ENCODE measurements at regions not wholly inside any gene's neighbourhood (a gene's known extent, or its start where the extent isn't known, plus 50 kb on each side); places are given as distances from the start of the nearest gene placed in this dataset.

DNA sequence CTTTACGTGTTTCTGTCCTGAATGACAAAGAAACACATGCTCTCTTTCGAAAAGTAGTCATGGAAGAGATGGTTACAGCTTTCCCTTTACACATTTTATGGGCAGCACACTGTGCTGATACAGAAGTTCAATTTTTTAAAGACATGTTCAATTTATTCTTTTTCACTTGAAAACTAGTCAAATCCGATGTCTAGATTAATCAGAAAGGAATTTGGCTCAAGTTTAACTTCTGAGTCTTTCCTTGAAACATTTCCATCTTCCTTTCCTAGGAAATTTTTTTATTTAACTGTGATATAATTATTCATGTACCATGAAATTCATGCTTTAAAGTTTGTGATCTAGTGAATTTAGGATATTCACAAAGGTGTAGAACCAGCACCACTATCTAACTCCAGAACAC lies 360.1 kb downstream of the TNS3 start:
- H3K27me3 ChIP-seq, result no peaks in the 10 kb centered on the region
- no peaks in the 10 kb centered on the region for H3K4me1 ChIP-seq (replicated peaks in 1 of 2)
- H3K9me3 ChIP-seq (replicated peaks in 1 of 3), result no peaks in the 10 kb centered on the region
- H3K27ac ChIP-seq, result no peak overlapping the region
- no peak for DNase-seq
- TF ChIP-seq POLR2A (IDR thresholded peaks at IDR 0.05), result no peak
- TF ChIP-seq, protein P1, sequence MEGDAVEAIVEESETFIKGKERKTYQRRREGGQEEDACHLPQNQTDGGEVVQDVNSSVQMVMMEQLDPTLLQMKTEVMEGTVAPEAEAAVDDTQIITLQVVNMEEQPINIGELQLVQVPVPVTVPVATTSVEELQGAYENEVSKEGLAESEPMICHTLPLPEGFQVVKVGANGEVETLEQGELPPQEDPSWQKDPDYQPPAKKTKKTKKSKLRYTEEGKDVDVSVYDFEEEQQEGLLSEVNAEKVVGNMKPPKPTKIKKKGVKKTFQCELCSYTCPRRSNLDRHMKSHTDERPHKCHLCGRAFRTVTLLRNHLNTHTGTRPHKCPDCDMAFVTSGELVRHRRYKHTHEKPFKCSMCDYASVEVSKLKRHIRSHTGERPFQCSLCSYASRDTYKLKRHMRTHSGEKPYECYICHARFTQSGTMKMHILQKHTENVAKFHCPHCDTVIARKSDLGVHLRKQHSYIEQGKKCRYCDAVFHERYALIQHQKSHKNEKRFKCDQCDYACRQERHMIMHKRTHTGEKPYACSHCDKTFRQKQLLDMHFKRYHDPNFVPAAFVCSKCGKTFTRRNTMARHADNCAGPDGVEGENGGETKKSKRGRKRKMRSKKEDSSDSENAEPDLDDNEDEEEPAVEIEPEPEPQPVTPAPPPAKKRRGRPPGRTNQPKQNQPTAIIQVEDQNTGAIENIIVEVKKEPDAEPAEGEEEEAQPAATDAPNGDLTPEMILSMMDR (IDR thresholded peaks at IDR 0.05), result no peak
- no peaks in the 10 kb centered on the region for H3K36me3 ChIP-seq (replicated peaks in 1 of 2)
- no peak overlapping the region for H3K4me3 ChIP-seq
- intact Hi-C loops (cut with DNase I), result no loop called here
- WGBS, 4 donors, result 64 to 74% (median 67%) methylated on average over 3 of the region's 3 CpGs

DNA sequence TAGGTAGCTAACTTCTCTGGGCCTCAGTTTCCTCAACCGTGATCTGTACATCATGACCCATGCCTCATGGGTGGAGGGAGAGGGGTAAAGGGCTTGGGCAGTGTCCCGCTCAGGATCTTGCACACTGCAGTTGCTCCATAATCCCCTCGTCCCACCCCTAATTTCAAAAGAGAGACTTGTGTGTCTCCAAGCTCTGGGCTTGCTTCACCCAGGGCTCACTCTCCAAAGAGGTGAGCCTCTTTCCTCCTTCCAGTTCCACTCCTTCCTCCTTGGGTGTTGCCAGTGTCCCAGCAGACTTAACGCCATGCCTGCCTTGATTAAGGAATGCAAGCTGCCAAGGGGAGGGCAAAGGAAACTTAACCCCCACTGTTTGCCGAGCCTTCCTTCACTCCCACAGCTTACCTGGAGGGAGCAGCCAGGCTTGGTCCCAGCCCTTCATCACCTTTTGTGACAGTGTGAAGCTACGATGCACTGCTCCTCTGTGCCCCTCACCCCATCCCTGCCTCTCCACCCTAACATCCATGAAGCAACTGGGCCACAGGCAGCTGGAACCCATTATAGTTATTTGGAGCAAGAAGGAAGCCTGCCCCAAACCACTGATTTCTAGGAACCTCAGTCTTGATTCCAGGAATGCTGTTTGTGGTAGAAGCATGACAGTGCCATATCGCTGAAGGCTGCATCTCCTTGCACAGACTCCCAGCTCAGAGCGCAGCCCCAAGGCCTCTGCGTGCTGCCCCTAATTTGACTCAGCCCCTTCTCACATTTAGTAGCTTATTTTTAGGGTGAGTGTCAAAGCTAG lies 363.3 kb downstream of the TNS3 start:
- H3K27me3 ChIP-seq, result no peaks in the 10 kb centered on the region
- peaks cover 0 to 4% of the 10 kb centered on the region in 2 donors for H3K4me1 ChIP-seq (replicated peaks in 1 of 2)
- no peak overlapping the region for H3K4me3 ChIP-seq
- WGBS, 4 donors, result 80 to 84% (median 81%) methylated on average over 8 to 9 of the region's 9 CpGs
- no peaks in the 10 kb centered on the region for H3K36me3 ChIP-seq (replicated peaks in 1 of 2)
- no peak for DNase-seq
- TF ChIP-seq, protein P1 (IDR thresholded peaks at IDR 0.05), result no peak
- no peak for TF ChIP-seq POLR2A (IDR thresholded peaks at IDR 0.05)
- H3K9me3 ChIP-seq (replicated peaks in 1 of 3), result no peaks in the 10 kb centered on the region
- no peak overlapping the region for H3K27ac ChIP-seq
- intact Hi-C loops (cut with DNase I), result no loop called here

DNA sequence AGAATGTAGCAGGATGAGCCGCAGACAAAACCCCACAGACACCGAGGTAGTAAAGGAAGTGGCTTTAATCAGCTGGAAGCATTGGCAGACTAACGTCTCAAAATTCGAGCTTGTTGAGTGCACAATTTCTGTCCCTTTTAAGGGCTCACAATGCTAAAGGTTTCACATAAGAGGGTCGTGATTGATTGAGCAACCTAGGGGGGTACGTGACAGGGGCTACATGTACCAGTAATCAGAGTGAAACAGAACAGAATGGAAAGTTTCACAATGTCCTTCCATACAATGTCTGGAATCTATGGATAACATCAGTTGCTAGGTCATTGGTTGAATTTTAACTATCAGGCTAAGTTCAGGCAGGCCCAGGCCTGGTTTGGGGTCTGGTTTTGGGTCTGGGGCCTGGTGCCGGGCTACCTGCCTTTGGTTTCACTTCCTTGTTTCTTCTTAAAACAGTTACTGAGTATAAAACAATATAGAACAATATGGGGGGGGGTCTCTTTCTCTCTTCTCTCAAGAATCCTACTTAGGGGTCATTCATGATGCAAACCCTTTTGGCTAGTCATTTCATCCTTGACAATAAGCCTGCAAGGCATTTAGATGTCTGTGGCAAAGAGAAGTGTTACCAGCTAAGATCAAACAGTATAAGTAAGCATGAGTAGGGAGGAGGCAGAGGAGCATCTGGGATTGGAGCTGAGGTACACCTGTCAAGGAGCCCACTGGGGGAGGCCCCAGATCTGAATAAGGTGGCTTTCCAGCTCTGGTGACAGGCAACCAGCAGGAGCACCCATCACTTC lies 364.1 kb downstream of the TNS3 start:
- H3K27ac ChIP-seq, result no peak overlapping the region
- H3K9me3 ChIP-seq (replicated peaks in 1 of 3), result no peaks in the 10 kb centered on the region
- DNase-seq, result no peak
- H3K4me3 ChIP-seq, result no peak overlapping the region
- intact Hi-C loops (cut with DNase I), result no loop called here
- no peaks in the 10 kb centered on the region for H3K27me3 ChIP-seq
- peaks cover 0 to 4% of the 10 kb centered on the region in 2 donors for H3K4me1 ChIP-seq (replicated peaks in 1 of 2)
- 69 to 81% (median 77%) methylated on average over 7 of the region's 7 CpGs for WGBS, 4 donors
- no peak for TF ChIP-seq POLR2A (IDR thresholded peaks at IDR 0.05)
- TF ChIP-seq, protein P1 (IDR thresholded peaks at IDR 0.05), result no peak
- H3K36me3 ChIP-seq (replicated peaks in 1 of 2), result no peaks in the 10 kb centered on the region

DNA sequence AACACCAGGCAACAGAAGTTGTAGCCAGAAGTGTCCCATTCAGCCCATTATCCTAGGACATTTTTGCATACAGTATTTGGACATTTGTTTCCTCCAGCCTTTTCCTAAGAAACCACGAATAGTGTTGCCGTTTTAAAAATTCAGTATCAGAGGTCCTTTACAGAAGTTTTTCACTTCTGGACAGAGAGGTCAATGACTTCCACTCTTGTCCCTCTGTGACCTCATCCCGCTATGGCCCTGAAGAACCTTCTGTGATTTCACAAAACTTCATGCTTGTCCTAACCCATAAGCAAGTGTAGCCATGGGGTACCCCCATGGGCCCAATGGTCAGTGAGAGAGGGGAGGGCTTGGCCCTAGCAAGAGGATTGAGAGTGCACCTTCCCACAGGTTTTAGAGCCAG lies 364.8 kb downstream of the TNS3 start:
- H3K36me3 ChIP-seq (replicated peaks in 1 of 2), result no peaks in the 10 kb centered on the region
- no peaks in the 10 kb centered on the region for H3K27me3 ChIP-seq
- intact Hi-C loops (cut with DNase I), result no loop called here
- 58 to 77% (median 68%) methylated on average over 3 of the region's 3 CpGs for WGBS, 4 donors
- H3K9me3 ChIP-seq (replicated peaks in 1 of 3), result no peaks in the 10 kb centered on the region
- TF ChIP-seq, protein P1 (IDR thresholded peaks at IDR 0.05), result no peak
- TF ChIP-seq POLR2A (IDR thresholded peaks at IDR 0.05), result no peak
- peaks cover 0 to 4% of the 10 kb centered on the region in 2 donors for H3K4me1 ChIP-seq (replicated peaks in 1 of 2)
- H3K27ac ChIP-seq, result no peak overlapping the region
- no peak overlapping the region for H3K4me3 ChIP-seq
- DNase-seq, result no peak

Measured in adrenal gland (tissue), 9 donors.